ENCODE measurements at regions not wholly inside any gene's neighbourhood (a gene's known extent, or its start where the extent isn't known, plus 50 kb on each side); places are given as distances from the start of the nearest gene placed in this dataset.
"Not testable (repeated sequence)": the region's sequence is repeated elsewhere in the genome, so short reads cannot be mapped to it uniquely, and the experiment has no call there.

- not testable (repeated sequence) for H2BK12ac ChIP-seq (ENCODE audit: low read length in 2 of 2); H2BK120ac ChIP-seq (ENCODE audit: low read depth, low read length); H3K4me2 ChIP-seq (ENCODE audit: low read length, poor library complexity, severe bottlenecking); H4K91ac ChIP-seq (ENCODE audit: low read length); H3K23ac ChIP-seq (ENCODE audit: low read length in 2 of 2); H3K9me3 ChIP-seq (ENCODE audit: control insufficient read depth, low read length); DNase-seq; H3K36me3 ChIP-seq (ENCODE audit: control insufficient read depth in 1 of 2, insufficient read depth in 2 of 2, low read depth in 1 of 2, low read length in 2 of 2); H2AK5ac ChIP-seq (ENCODE audit: low read length, severe bottlenecking); H3K18ac ChIP-seq (ENCODE audit: low read depth in 1 of 2, low read length in 2 of 2); H3K9ac ChIP-seq (ENCODE audit: low read length); H3K79me1 ChIP-seq (replicated peaks; ENCODE audit: low read length, poor library complexity, severe bottlenecking); H4K8ac ChIP-seq (ENCODE audit: low read length); H3K27me3 ChIP-seq (ENCODE audit: control insufficient read depth in 1 of 2, insufficient read depth in 1 of 2, low read length in 2 of 2); H2BK5ac ChIP-seq (ENCODE audit: low read depth, low read length, poor library complexity, severe bottlenecking); H3K4me1 ChIP-seq (ENCODE audit: control insufficient read depth, insufficient read depth, low read depth, low read length); H2AFZ ChIP-seq (ENCODE audit: low read depth, low read length); H2BK15ac ChIP-seq (ENCODE audit: low read depth, poor library complexity, severe bottlenecking); H3K4me3 ChIP-seq (ENCODE audit: insufficient read depth in 1 of 2, low read depth in 1 of 2, low read length in 2 of 2); H3K14ac ChIP-seq (ENCODE audit: low read length in 2 of 2); H3K27ac ChIP-seq (ENCODE audit: low read length, poor library complexity, severe bottlenecking); H3K4ac ChIP-seq (ENCODE audit: low read depth in 1 of 2, low read length in 2 of 2)
- WGBS, result no CpG with 5 or more reads among the region's 2 CpGs
These were observed 319.6 kb upstream of the FGF16 start for GRCh38 chrX:77127571-77127970.

GRCh38 chrX:77143907-77144306, 303.3 kb upstream of the FGF16 start:
- no peak overlapping the region for H2AFZ ChIP-seq (ENCODE audit: low read depth, low read length)
- H3K4me3 ChIP-seq (ENCODE audit: insufficient read depth in 1 of 2, low read depth in 1 of 2, low read length in 2 of 2), result no peak overlapping the region
- H3K4ac ChIP-seq (ENCODE audit: low read depth in 1 of 2, low read length in 2 of 2), result no peak overlapping the region
- no peak overlapping the region for H2AK5ac ChIP-seq (ENCODE audit: low read length, severe bottlenecking)
- H3K27me3 ChIP-seq (ENCODE audit: control insufficient read depth in 1 of 2, insufficient read depth in 1 of 2, low read length in 2 of 2), result no peaks in the 10 kb centered on the region
- H2BK15ac ChIP-seq (ENCODE audit: low read depth, poor library complexity, severe bottlenecking), result no peak overlapping the region
- no peaks in the 10 kb centered on the region for H3K4me1 ChIP-seq (ENCODE audit: control insufficient read depth, insufficient read depth, low read depth, low read length)
- 57% methylated on average over 7 of the region's 7 CpGs for WGBS
- no peak overlapping the region for H3K27ac ChIP-seq (ENCODE audit: low read length, poor library complexity, severe bottlenecking)
- no peak overlapping the region for H3K14ac ChIP-seq (ENCODE audit: low read length in 2 of 2)
- no peak overlapping the region for H2BK120ac ChIP-seq (ENCODE audit: low read depth, low read length)
- no peaks in the 10 kb centered on the region for H3K36me3 ChIP-seq (ENCODE audit: control insufficient read depth in 1 of 2, insufficient read depth in 2 of 2, low read depth in 1 of 2, low read length in 2 of 2)
- H2BK12ac ChIP-seq (ENCODE audit: low read length in 2 of 2), result no peak overlapping the region
- H4K8ac ChIP-seq (ENCODE audit: low read length), result no peak overlapping the region
- no peak overlapping the region for H3K4me2 ChIP-seq (ENCODE audit: low read length, poor library complexity, severe bottlenecking)
- no peak overlapping the region for H4K91ac ChIP-seq (ENCODE audit: low read length)
- DNase-seq, result no peak
- H3K9ac ChIP-seq (ENCODE audit: low read length), result no peak overlapping the region
- H3K18ac ChIP-seq (ENCODE audit: low read depth in 1 of 2, low read length in 2 of 2), result no peak overlapping the region
- H3K79me1 ChIP-seq (replicated peaks; ENCODE audit: low read length, poor library complexity, severe bottlenecking), result no peaks in the 10 kb centered on the region
- no peak overlapping the region for H2BK5ac ChIP-seq (ENCODE audit: low read depth, low read length, poor library complexity, severe bottlenecking)
- peaks cover 22% of the 10 kb centered on the region for H3K9me3 ChIP-seq (ENCODE audit: control insufficient read depth, low read length)
- no peak overlapping the region for H3K23ac ChIP-seq (ENCODE audit: low read length in 2 of 2)

- Histone ChIP-seq H3K4me1 (ENCODE audit: control insufficient read depth, insufficient read depth, low read depth, low read length) (no peaks in the 10 kb centered on the region), H3K4me3 (ENCODE audit: insufficient read depth in 1 of 2, low read depth in 1 of 2, low read length in 2 of 2) (no peak overlapping the region), H2BK12ac (ENCODE audit: low read length in 2 of 2) (no peak overlapping the region), H2BK5ac (ENCODE audit: low read depth, low read length, poor library complexity, severe bottlenecking) (no peak overlapping the region), H3K9me3 (ENCODE audit: control insufficient read depth, low read length) (peaks cover 15% of the 10 kb centered on the region), H3K79me1 (replicated peaks; ENCODE audit: low read length, poor library complexity, severe bottlenecking) (no peaks in the 10 kb centered on the region), H3K14ac (ENCODE audit: low read length in 2 of 2) (no peak overlapping the region), H3K23ac (ENCODE audit: low read length in 2 of 2) (no peak overlapping the region), H2BK120ac (ENCODE audit: low read depth, low read length) (no peak overlapping the region), H4K8ac (ENCODE audit: low read length) (no peak overlapping the region), H3K4ac (ENCODE audit: low read depth in 1 of 2, low read length in 2 of 2) (no peak overlapping the region), H4K91ac (ENCODE audit: low read length) (no peak overlapping the region), H3K27me3 (ENCODE audit: control insufficient read depth in 1 of 2, insufficient read depth in 1 of 2, low read length in 2 of 2) (no peaks in the 10 kb centered on the region), H3K36me3 (ENCODE audit: control insufficient read depth in 1 of 2, insufficient read depth in 2 of 2, low read depth in 1 of 2, low read length in 2 of 2) (no peaks in the 10 kb centered on the region), H3K9ac (ENCODE audit: low read length) (no peak overlapping the region), H2AK5ac (ENCODE audit: low read length, severe bottlenecking) (no peak overlapping the region), H2AFZ (ENCODE audit: low read depth, low read length) (no peak overlapping the region), H3K18ac (ENCODE audit: low read depth in 1 of 2, low read length in 2 of 2) (no peak overlapping the region), H3K4me2 (ENCODE audit: low read length, poor library complexity, severe bottlenecking) (no peak overlapping the region), H2BK15ac (ENCODE audit: low read depth, poor library complexity, severe bottlenecking) (no peak overlapping the region), H3K27ac (ENCODE audit: low read length, poor library complexity, severe bottlenecking) (no peak overlapping the region)
- DNase-seq, result no peak
- 12% methylated on average over 2 of the region's 2 CpGs for WGBS
These were observed 286.9 kb upstream of the FGF16 start for GRCh38 chrX:77160301-77160700.

GRCh38 chrX:77162777-77163176, 284.4 kb upstream of the FGF16 start:
- Histone ChIP-seq H3K4me2 (ENCODE audit: low read length, poor library complexity, severe bottlenecking) (no peak overlapping the region), H3K4me3 (ENCODE audit: insufficient read depth in 1 of 2, low read depth in 1 of 2, low read length in 2 of 2) (no peak overlapping the region), H3K9me3 (ENCODE audit: control insufficient read depth, low read length) (peaks cover 15% of the 10 kb centered on the region), H3K4me1 (ENCODE audit: control insufficient read depth, insufficient read depth, low read depth, low read length) (no peaks in the 10 kb centered on the region), H3K9ac (ENCODE audit: low read length) (no peak overlapping the region), H2BK120ac (ENCODE audit: low read depth, low read length) (no peak overlapping the region), H2AFZ (ENCODE audit: low read depth, low read length) (no peak overlapping the region), H2BK5ac (ENCODE audit: low read depth, low read length, poor library complexity, severe bottlenecking) (no peak overlapping the region), H3K23ac (ENCODE audit: low read length in 2 of 2) (no peak overlapping the region), H2AK5ac (ENCODE audit: low read length, severe bottlenecking) (no peak overlapping the region), H3K14ac (ENCODE audit: low read length in 2 of 2) (no peak overlapping the region), H3K18ac (ENCODE audit: low read depth in 1 of 2, low read length in 2 of 2) (no peak overlapping the region), H4K8ac (ENCODE audit: low read length) (no peak overlapping the region), H3K4ac (ENCODE audit: low read depth in 1 of 2, low read length in 2 of 2) (no peak overlapping the region), H2BK15ac (ENCODE audit: low read depth, poor library complexity, severe bottlenecking) (no peak overlapping the region), H3K27me3 (ENCODE audit: control insufficient read depth in 1 of 2, insufficient read depth in 1 of 2, low read length in 2 of 2) (no peaks in the 10 kb centered on the region), H2BK12ac (ENCODE audit: low read length in 2 of 2) (no peak overlapping the region), H3K36me3 (ENCODE audit: control insufficient read depth in 1 of 2, insufficient read depth in 2 of 2, low read depth in 1 of 2, low read length in 2 of 2) (no peaks in the 10 kb centered on the region), H3K27ac (ENCODE audit: low read length, poor library complexity, severe bottlenecking) (no peak overlapping the region), H3K79me1 (replicated peaks; ENCODE audit: low read length, poor library complexity, severe bottlenecking) (no peaks in the 10 kb centered on the region), H4K91ac (ENCODE audit: low read length) (no peak overlapping the region)
- DNase-seq, result no peak
- no CpG with 5 or more reads among the region's 1 CpG for WGBS

Data from mesenchymal stem cell (in vitro differentiated cells and primary cell).